ENCODE measurements at regions not wholly inside any gene's neighbourhood (a gene's known extent, or its start where the extent isn't known, plus 50 kb on each side); places are given as distances from the start of the nearest gene placed in this dataset.

DNA sequence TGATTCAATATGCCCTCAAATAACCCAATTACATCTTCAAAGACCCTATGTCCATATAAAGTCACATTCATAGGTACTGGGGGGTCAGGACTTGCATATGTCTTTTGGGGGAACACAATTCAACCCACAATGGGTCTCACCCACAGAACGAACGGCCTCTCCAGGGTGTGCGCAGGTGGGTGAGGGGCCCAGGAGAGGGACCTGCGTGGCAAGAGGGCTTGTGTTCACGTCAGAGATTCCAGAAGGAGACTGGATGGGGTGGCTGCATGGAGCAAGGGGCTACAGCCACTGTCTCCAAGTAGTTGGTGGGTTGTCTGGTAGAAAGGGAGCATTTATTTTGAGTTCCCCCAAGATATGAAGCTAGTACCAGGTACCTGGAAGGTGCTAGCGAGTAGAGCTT lies 212.2 kb downstream of the SEC14L1 start:
- TF ChIP-seq, protein P1, sequence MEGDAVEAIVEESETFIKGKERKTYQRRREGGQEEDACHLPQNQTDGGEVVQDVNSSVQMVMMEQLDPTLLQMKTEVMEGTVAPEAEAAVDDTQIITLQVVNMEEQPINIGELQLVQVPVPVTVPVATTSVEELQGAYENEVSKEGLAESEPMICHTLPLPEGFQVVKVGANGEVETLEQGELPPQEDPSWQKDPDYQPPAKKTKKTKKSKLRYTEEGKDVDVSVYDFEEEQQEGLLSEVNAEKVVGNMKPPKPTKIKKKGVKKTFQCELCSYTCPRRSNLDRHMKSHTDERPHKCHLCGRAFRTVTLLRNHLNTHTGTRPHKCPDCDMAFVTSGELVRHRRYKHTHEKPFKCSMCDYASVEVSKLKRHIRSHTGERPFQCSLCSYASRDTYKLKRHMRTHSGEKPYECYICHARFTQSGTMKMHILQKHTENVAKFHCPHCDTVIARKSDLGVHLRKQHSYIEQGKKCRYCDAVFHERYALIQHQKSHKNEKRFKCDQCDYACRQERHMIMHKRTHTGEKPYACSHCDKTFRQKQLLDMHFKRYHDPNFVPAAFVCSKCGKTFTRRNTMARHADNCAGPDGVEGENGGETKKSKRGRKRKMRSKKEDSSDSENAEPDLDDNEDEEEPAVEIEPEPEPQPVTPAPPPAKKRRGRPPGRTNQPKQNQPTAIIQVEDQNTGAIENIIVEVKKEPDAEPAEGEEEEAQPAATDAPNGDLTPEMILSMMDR (conservative IDR thresholded peaks at IDR 0.05; ENCODE audit: low read depth, low read length), result no peak
- TF ChIP-seq EZH2 (IDR thresholded peaks at IDR 0.05; ENCODE audit: low read length, unreplicated experiment) (no peak), EZH2phosphoT487 (IDR thresholded peaks at IDR 0.05; ENCODE audit: borderline replicate concordance, low read length) (no peak)

All from PC-3 (cell line).